GM12865 (cell line): ENCODE measurements at regions not wholly inside any gene's neighbourhood (a gene's known extent, or its start where the extent isn't known, plus 50 kb on each side); places are given as distances from the start of the nearest gene placed in this dataset.
"Not testable (repeated sequence)": the region's sequence is repeated elsewhere in the genome, so short reads cannot be mapped to it uniquely, and the experiment has no call there.

Experiments used
- DNase-seq: peaks from one replicate; pipeline ENCODE4 v3.0.0; 2010; ENCODE audit warnings: low read depth
- H3K4me3 ChIP-seq: 2 replicates; pipeline ENCODE4 v1.5.1; 2011; ENCODE audit warnings: mild to moderate bottlenecking, low read depth, low read length, control low read depth
- CTCF ChIP-seq: IDR thresholded peaks from 2 replicates; pipeline ENCODE4 v1.5.1; 2011; ENCODE audit warnings: low read length, control low read depth, low read depth, inconsistent platforms; ENCODE audit not compliant: insufficient read depth; ENCODE audit errors: missing control alignments

DNA sequence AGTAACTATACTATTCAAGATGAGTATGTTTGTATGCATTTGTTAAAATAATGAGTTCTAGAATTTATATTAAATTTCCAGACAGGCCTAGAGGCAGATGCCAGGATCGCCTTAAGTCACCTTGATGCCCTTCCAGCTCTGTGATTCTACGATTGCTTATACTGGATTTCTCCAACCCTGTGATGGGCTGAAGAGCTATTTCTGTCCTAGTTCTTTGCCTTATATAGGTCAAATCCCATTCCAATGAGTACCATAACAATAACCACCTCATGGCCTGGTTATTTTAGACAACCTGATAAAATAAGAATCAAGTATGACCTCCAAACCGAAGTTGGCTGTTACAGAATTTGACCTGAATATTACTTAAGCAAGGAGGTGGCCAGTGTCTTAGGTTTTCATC, 79.8 kb upstream of the BLID start:
- TF ChIP-seq CTCF = no peak
- no peak overlapping the region for H3K4me3 ChIP-seq
- DNase-seq = no peak

DNA sequence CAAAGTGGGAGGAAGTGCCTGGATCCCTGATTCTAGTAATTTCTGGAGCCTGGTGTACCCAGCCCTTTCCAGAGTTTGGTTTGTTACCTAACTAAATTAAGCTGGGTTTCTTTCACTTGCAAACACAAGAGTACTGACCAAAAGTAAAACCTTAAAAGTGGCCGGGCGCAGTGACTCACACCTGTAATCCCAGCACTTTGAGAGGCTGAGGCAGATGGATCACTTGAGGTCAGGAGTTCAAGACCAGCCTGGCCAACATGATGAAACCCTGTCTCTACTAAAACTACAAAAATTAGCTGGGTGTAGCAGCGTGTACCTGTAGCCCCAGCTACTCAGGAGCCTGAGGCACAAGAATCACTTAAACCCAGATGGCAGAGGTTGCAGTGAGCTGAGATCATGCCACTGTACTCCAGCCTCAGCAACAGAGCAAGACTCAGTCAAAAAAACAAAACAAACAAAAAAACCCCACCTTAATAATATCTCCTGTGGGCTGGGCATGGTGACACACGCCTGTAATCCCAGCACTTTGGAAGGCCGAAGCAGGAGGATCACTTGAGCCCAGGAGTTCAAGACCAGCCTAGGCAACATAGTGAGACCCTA, 78.0 kb upstream of the BLID start:
- DNase-seq, H3K4me3 ChIP-seq: not testable (repeated sequence)

DNA sequence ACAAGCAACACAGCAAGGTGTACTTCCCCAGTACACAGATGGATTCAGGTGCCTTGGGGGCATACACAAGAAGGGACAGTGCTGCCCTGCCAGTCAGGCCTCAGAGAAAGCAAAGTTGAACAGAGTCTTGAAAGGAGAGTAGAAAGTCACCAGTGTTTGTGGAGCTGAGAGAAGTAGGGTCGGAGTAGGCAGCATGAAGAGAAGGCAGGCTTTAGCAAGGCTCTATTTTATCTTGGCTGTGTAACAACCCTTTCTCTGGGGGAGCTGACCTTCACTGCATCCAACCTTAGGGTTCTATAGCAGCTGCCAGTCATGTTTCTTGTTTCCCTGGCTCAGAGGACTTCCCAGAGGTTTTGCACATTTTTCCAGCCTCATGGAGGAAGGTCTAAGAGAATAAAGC, 77.4 kb upstream of the BLID start:
- TF ChIP-seq CTCF = no peak
- no peak for DNase-seq
- no peak overlapping the region for H3K4me3 ChIP-seq

DNA sequence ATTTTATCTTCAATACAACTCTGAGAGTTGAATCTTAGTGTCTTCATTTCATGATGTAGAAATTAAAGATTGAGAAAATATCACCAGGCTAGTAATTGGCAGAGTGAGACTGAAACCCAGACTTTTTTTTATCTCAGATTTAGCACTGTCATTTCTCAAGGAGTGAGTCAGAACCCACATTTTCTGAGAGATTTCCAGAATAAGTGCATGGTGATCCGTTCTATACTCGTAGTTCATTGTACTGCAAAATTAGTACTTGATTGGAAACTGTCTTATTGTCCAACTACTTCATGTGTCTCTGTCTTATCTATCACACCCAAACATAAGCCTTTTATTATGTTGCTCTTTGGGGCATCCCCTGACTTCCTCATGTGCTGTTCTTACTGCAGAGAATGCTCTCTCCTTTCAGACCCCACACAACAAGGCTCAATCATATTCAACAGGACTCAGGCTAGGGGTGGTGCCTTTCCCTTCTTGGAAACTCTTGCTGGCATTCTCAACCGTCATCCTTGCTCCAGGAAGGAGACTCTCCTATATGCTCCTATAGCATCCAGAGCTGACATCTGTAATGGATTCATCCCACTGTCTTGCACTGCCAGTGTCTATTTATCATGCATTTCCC, 76.7 kb upstream of the BLID start:
- H3K4me3 ChIP-seq = no peak overlapping the region
- peak; percentile 21 for DNase-seq
- TF ChIP-seq CTCF = no peak

GRCh38 chr11:122190768-122191167, 74.8 kb upstream of the BLID start:
- TF ChIP-seq CTCF = no peak
- no peak overlapping the region for H3K4me3 ChIP-seq
- DNase-seq = no peak

DNA sequence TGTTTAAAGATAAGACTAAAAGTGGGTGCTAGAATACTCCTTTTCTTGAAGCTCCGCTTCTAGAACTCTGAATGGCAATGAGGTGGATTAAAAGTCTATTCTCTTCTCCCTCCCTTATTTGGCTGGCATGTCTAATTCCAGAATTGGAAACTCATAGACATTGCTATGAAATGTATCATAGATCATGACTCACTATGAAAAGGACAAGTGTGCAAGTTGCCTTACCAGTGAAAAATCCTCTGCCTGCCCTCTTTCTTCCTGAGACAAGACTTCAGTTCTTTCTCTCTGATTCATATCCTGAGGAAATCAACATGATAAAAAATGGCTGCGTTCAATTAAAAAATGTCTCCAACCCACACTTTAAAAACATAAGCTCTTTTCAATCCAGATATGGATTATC, 73.2 kb upstream of the BLID start:
- TF ChIP-seq CTCF = no peak
- no peak for DNase-seq

GRCh38 chr11:122187373-122188165, 71.6 kb upstream of the BLID start:
- no peak for TF ChIP-seq CTCF
- no peak for DNase-seq
- H3K4me3 ChIP-seq = no peak overlapping the region

More for the DNA sequence above, 73.2 kb upstream of the BLID start:
- H3K4me3 ChIP-seq = no peak overlapping the region
